ENCODE measurements at regions not wholly inside any gene's neighbourhood (a gene's known extent, or its start where the extent isn't known, plus 50 kb on each side); places are given as distances from the start of the nearest gene placed in this dataset.
"Not testable (repeated sequence)": the region's sequence is repeated elsewhere in the genome, so short reads cannot be mapped to it uniquely, and the experiment has no call there.

DNA sequence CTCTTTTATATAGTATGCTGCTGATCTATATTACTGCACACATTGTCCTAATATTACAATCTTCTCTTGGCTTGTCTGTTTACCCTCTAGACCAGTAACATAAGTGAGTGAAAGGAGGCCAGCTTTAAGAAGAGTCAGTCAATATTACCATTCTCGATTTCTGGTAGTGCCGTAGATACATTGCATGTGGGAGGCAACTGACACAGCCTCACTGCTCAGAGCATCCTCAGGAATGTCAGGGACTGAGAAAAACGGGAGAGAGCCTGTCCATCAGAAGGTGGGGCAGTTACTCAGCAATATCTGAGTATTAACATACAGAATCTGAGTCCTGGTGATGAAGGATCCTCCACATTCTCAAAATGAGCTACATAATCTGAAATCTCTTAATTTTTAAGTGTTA is 259.9 kb downstream of the GJA1 start:
- DNase-seq = no peak

DNA sequence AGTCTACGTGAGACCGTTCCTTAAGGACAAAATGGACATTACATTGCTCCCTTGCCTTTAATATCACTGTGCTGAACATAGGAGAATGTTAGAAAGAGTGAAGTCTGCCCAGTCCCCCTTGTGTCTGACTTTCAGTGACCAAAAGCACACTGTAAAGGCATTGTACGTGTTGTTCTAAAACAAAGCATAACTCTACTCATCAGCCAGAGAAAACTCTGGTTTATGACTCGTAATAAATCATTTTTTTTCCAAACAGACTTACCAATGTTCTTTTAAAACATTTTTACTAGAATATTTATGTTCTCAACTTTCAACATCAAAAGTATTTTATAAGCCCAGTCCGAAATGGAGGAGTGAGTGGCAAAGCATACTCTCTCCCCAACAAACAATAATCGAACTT is 262.5 kb downstream of the GJA1 start:
- no peak for DNase-seq

DNA sequence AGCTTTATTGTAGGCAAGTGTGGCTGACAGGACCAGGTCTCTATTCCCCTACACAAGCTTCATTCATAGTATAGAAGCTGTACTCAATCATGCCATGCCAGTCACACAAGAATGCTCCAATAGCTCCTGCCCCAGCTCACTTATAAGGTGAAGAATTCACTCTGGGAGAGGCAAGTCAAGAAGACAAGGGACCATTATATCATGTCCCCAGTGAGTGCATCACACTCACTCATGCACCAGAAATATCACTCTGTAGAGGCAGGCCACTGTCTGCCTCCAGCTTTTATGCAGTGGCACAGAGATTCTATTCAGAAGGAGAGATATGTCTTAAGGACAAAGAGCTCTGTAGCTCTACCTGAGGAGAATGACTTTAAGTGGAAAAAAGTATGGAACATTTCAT is 263.2 kb downstream of the GJA1 start:
- no peak for DNase-seq

DNA sequence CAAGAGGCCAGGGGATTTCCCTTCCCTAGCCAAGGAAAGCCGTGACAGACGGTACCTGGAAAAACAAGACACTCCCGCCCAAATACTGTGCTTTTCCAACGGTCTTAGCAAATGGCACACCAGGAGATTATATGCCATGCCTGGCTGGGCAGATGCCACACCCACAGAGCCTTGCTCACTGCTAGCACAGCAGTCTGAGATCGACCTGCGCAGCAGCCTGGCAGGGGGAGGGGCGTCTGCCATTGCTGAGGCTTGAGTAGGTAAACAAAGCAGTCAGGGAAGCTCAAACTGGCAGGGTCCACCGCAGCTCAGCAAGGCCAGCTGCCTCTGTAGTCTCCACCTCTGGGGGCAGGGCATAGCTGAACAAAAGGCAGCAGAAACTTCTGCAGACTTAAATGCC is 267.7 kb downstream of the GJA1 start:
- DNase-seq = not testable (repeated sequence)

DNA sequence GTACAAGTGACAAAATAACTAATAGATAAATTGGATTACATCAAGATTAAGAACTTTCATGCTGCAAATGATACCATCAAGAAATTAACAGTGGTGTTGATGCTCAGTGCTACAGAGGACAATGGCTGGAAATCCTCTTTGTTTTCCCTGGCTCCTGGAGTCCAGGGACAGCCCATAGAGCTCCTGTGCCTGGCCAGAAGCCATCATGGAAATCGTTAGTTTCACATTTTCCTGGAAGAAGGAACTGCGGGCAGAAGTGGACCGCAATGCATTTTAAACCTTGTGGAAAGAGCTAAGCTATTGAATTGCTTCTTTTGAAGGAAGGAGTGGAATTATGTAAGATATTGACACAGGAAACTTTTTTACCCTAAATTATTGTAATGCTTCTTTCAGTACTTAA is 276.0 kb downstream of the GJA1 start:
- DNase-seq = no peak

DNA sequence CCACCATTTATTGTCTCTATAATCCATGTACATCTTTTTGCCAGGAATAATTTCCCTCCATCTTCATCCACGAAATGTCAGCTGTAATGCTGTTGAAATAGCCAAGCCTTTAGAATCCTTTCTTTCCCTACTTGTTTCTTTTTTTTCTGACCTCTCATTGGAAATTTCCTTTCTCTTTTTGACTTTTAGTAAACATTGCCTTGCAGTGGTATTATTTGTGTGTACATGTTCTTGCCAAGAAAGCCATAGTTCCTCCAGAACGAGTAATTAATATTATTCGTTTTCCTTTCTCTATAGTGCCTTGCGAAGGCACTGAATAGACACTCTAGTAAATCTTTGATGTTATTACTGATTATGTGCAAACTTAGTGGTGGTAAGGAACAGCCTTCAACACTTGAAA is 282.2 kb downstream of the GJA1 start:
- DNase-seq = no peak

DNA sequence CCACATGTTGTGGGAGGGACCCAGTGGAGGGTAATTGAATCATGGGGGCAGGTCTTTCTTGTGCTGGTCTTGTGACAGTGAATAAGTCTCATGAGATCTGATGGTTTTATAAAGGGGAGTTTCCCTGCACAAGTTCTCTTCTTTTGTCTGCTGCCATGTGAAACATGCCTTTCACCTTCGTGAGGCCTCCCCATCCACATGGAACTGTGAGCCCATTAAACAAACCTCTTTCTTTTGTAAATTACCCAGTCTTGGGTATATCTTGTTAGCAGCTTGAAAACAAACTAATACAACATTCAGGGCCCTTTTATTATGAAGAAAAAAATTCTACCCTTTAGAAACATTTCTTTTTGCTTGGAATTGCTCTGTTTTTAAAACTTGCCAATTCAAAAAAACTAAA is 285.4 kb downstream of the GJA1 start:
- DNase-seq = not testable (repeated sequence)

DNA sequence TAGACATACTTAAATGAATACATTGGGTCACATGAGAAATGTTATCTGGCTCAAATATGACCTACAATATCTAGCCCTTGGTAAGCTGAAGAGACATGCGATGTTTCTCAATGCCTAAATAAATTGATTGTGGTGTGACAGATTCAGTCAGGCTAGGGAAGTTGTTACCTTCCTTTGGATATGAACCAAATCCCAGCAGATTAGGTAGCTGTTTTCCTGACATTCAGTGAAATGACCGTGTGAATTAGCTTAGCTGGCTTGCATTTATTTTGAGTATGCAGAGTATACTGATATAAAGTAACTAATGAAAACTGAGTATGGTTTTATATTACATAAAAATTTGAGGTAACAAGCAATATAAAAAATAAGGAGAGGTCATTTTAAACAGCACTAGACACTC is 288.2 kb downstream of the GJA1 start:
- DNase-seq = no peak

DNA sequence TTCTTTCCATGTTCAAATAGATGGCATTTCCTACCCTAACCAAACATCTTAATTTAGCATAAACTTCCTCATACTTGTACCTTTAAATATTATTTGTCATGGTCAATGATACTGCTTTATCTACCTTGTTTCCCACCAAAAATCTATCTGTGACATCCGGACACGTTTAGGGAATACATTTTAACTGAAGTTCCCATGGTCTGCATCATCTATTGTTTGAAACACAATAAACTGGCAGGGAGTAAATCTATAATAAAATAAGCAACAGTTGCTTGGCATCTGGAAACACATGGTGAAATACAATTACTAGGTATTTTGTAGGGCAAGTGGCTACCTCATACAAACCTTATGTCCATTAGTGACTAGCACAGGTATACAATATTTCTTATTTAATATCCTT is 289.1 kb downstream of the GJA1 start:
- no peak for DNase-seq

DNA sequence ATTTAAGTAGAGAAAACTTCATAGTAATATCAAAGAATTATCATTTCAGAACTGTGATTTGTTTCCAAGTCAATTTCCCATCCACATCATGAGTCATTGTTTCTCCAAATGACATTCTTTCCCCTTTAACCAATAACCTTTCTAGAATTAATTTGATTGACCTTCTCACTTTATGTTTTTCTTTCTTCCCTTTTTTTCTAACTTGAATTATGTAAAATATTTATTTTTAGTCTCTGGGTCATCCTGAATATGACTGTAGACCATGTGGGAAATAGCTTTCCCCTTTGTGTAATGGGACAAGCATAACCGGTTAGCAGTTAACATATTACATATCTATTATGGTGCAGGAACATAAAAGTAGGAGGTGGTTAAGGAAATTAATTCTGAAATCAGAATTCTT is 291.1 kb downstream of the GJA1 start:
- no peak for DNase-seq

DNA sequence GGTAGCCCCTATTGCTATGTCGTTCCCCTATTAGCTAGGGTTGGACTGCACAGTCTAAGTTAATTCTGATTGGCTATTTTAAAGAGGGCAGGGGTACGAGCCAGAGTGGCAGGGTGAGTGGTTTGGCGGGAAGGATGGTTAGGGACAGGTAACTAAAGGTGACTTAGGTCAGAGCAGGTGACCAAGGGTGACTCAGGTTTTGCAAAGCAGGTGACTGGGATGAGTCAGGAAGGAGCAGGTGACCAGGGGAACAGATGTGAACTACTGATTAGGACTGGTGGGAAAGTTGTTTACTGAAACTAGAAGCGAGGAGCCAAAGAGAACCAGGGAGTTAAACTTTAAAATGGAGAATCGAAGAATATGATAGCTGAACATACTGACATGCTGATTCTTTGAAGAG is 295.2 kb downstream of the GJA1 start:
- no peak for DNase-seq

DNA sequence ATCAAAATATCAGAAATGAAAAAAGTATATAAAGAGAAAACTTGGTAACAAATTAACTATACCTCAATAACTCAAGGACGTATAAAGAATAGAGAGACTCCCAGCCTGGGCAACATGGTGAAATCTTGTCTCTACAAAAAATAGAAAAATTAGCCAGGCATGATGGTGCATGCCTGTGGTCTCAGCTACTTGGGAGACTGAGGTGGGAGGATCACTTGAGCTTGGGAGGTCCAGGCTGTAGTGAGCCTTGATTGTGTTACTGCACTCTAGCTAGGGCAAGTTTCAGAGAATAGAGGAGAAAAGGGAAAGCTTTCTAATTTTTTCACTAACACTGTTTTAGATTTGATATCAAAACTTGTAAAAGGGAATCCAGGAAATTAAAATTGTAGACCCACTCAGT is 295.9 kb downstream of the GJA1 start:
- no peak for DNase-seq

DNA sequence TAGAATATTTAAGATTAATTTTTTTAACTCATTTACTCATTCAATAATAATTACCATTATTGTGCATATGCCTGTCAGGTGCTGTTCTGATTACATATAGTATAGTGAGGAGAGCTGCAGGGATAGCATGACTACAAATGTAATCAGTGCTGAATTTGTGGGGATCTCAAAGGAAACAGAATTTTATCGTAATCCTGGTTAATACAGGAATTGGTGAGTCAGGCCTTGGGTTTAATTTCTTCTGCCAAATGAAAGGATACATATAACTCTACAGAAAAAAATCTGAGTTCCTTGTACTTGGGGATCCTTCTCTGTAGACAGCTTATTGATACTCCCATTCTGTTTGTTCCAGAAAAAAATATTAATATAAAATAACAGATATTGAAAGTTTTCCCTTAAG is 297.2 kb downstream of the GJA1 start:
- DNase-seq = no peak

DNA sequence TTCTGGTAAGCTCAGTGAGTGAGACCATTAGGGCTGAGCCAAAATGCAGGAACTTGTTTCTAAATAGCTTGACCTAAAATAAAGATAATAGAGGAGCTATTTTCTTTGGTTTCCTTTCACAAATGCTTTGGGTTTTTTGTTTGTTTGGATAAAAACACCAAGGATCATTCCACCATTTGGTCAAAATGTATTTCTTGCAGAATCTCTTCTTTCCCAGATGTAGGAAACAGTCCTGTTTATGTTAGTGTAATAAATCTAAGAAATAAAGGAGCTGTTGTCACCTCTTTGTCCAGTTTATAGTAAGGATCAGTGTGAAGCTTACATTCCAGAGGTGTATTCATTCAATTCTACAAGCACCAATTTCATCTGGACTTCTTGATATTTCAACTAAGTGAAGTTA is 297.8 kb downstream of the GJA1 start:
- no peak for DNase-seq

DNA sequence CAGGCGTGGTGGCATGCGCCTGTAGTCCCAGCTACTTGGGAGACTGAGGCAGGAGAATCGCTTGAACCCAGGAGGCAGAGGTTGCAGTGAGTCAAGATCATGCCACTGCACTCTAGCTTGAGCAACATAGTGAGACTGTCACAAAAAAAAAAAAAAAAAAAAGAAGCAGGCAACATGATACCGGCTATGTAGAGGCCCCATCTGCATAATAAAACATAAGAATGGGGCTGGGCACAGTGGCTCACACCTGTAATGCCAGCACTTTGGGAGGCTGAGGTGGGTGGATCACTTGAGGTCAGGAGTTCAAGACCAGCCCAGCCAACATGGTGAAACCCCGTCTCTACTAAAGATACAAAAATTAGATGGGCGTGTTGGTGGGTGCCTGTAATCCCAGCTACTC is 304.7 kb downstream of the GJA1 start:
- not testable (repeated sequence) for DNase-seq

DNA sequence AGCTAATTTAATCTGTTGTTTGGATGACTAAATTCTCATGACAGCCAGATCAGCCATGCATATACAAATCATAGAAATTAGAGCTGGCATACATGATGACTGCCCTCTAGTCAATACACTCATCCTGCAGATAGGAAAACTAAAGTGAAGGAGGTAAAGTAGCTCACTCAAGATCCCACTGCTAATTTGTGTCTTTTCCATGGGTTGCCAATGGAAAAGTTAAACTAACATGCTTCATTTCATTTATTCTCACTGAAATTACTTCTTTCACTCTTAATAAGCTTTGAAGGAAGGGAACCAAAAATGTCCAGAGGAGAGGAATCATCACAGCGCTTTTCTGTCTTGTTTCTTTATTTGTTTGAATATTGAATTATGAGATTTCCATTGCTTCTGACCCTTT is 308.2 kb downstream of the GJA1 start:
- DNase-seq = no peak

DNA sequence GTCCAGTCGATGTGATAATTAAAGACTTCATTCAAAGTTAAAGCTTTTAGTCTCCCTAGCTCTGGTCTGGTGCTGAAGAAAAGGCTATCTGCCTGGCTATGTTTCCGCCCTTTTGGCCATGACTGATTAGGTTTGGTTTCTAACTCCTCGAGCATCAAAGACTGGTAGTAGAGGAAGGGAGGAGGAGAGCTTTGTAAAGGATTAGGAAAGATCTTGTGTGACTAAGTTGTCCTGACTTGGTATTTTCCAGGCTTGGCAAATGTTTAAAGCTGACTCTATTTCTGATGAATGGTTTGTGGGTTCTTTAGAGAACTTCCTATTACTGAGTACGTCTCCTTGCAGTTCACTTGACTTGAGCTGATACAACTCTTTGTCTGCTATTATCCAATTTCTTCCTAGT is 312.9 kb downstream of the GJA1 start:
- DNase-seq = no peak

DNA sequence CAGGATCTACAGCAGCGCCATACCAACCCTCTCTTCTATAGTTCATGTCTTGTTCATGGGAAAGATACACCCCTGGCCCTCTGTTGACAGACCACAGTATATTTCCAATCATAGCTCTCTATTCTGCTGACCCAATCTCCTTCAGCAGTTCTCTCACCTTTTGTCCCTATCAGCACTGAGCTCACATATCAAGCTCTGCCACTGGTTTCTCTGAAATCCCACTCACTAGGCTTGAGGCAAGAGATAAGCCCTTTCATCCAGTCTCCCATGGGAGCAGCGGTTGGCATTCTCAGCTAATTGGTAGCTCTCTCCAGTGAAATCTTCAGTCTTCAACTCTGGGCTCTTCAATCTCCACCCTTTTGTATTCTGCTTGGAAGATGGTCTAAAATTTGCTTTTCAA is 313.4 kb downstream of the GJA1 start:
- DNase-seq = no peak

DNA sequence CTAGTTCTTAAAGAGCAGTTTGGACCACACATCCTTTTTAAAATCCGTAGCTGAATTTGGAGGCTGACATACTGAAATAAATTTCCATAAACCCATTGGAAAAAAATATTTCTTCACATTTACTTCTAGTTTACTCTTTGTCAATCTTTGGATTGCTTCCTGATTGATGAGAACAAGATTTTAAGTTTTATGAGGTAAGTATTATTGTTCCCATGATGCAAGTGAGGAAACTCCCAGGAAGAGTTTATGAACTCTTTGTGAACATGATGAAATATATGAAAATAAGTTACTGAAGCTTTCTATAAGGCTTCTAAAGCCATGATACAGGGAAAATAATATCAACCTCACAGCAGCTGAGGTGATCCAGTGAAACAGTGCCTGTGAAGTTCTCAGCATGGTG is 320.0 kb downstream of the GJA1 start:
- no peak for DNase-seq

DNA sequence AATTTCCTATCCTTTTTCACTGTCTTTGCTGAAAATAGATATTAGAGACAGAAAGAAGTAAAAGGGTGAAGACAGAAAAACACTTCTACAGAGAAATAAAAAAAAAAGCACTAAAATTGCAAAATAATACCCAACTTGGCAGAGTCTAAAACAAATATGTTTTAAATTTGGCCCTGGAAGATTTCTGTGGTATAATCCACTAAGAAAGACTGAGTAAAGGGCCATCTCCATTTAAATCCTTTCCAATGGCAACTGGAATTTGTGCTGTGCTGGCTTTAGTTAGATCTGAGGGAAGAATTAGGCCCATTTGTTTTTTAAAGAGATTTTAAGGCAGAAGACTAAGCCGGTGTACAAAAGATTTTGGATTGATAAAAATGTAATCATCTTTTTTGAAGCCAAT is 321.2 kb downstream of the GJA1 start:
- no peak for DNase-seq

DNA sequence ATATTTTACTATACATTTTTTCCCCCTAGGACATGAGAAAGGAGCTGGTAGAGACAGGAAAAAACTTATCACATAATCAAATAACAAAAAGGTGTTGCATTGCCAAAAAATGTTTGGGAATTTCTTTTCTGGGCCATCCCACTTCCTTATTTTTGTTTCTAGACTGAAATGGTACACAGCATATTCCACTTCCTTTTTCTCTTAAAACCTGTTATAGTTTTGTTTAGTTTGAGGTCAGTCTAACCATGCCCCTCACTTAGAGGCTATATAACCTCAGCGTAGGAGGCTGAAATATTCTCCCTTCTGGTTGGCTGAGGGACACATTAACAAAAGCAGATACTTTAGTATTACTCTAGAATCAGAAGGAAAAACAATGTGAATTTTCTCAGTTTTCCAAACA is 323.9 kb downstream of the GJA1 start:
- no peak for DNase-seq

DNA sequence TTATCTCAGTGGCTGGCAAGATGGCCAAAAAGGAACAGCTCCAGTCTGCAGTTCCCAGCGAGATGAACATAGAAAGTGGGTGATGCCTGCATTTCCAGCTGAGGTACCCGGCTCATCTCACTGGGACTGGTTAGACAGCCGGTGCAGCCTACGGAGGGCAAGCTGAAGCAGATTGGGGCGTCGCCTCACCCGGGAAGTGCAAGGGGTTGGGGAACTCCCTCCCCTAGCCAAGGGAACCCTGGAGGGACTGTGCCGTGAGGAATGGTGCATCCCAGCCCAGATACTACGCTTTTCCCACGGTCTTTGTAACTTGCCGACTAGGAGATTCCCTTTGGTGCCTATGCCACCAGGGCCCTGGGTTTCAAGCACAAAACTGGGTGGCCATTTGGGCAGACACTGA is 324.7 kb downstream of the GJA1 start:
- no peak for DNase-seq

DNA sequence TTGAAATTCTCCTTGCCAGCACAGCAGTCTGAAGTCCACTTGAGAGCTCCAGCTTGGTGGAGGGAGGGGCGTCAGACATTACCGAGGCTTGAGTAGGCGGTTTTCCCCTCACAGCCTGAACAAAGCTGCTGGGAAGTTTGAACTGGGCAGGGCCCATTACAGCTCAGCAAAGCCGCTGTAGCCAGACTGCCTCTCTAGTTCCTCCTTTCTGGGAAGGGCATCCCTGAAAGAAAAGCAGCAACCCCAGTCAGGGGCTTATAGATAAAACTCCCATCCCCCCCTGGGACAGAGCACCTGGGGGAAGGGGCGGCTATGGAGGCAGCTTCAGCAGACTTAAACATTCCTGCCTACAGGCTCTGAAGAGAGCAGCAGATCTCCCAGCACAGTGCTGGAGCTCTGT is 325.3 kb downstream of the GJA1 start:
- DNase-seq = no peak

DNA sequence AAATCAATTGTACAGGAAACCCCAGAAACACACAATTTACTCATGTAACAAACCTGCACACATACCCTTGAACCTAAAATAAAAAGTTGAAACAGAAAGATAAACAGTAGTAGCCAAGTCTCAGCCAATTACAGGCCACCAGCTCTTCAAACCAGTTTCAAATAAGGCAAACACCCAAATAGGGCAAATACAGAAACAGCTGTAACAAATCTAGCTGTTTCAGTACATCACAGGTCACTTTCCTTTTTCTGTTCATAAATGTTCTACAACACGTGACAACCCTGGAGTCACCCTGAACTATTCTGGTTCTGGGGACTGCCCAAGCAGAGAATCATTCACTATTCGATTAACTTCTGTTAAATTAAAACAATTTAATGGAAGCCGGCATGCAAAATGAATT is 329.0 kb downstream of the GJA1 start:
- DNase-seq = no peak

DNA sequence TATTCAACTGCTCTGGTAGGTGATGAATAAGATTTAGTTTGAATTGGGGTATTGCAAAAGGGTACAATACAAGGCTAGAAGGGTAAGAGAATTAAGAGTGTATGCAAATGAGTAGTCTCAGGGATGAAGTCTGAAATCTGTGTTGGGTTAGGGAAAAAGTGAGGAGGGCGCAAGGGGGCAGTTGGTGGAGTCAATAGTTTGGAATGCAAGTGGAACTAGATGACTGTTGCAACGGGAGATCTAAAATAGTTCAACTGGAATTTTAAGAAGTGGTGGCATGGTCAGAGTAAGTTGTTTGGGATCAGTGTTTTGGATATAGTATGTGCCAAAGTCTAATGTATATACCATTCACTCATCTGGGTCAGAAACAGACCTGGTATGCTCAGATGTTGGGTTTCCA is 329.6 kb downstream of the GJA1 start:
- no peak for DNase-seq

DNA sequence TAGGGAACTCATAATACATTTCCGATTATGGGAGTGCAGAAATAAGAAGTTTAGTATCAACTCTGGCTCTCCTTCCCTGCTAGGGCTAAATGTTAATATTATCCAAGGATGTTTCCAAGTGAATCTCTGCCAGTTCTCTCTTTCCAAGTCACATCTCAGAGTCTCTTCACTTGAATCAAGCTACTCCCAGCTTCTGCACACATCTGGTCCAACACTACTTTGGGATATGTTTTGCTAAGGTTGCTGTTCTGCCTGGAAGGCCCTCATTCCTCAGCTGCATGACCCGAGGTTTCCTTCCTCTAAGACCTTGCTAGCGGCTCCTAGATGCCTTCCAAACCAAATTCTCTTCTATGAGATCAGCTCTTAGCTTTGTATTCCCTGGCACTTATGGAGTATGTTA is 331.8 kb downstream of the GJA1 start:
- DNase-seq = no peak

DNA sequence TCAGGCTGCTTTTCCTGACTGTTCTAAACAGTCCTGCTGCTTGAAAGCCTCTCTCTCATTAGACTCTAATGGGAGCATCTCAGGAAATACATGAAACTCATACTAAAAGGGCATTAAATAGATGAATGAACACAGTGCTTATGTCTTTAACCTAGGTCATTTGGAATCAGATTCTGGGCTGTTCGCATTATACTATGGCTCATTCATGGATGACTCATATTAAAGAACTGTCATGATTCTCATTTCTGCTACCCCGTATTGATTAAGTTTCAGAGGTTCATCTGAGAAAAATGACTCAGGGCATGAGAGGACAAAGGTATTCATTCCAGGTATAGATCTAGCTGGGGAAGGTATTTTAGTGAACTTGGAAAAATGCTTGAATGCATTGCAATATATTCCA is 335.5 kb downstream of the GJA1 start:
- DNase-seq = no peak
